HG03159 (cell line): ENCODE measurements at regions not wholly inside any gene's neighbourhood (a gene's known extent, or its start where the extent isn't known, plus 50 kb on each side); places are given as distances from the start of the nearest gene placed in this dataset.

Experiments
- ATAC-seq: cut with Tn5 transposase; IDR thresholded peaks from one replicate; pipeline ENCODE4 v1.9.1; 2021; ENCODE audit warnings: mild to moderate bottlenecking, moderate library complexity; ENCODE audit not compliant: unreplicated experiment

- no peak for ATAC-seq
Measured at GRCh38 chr20:23232679-23233308, 117.8 kb upstream of the NXT1 start.

GRCh38 chr20:23232219-23232581 lies 118.4 kb upstream of the NXT1 start:
- ATAC-seq, result no peak

GRCh38 chr20:23231561-23232218 lies 118.9 kb upstream of the NXT1 start:
- ATAC-seq, result no peak

- no peak for ATAC-seq
Measured at GRCh38 chr20:23230766-23231385, 119.7 kb upstream of the NXT1 start.

- no peak for ATAC-seq
Measured at GRCh38 chr20:23229989-23230388, 120.6 kb upstream of the NXT1 start.

- ATAC-seq, result no peak
Measured at GRCh38 chr20:23228912-23229311, 121.7 kb upstream of the NXT1 start.

GRCh38 chr20:23227976-23228375 lies 122.6 kb upstream of the NXT1 start:
- no peak for ATAC-seq

- no peak for ATAC-seq
Measured at GRCh38 chr20:23227274-23227673, 123.3 kb upstream of the NXT1 start.

- ATAC-seq, result no peak
Measured at GRCh38 chr20:23226612-23227265, 123.9 kb upstream of the NXT1 start.

GRCh38 chr20:23225407-23226060 lies 125.1 kb upstream of the NXT1 start:
- no peak for ATAC-seq

- ATAC-seq, result no peak
Measured at GRCh38 chr20:23224806-23225205, 125.8 kb upstream of the NXT1 start.

- ATAC-seq, result no peak
Measured at GRCh38 chr20:23223908-23224580, 126.5 kb upstream of the NXT1 start.

- no peak for ATAC-seq
Measured at GRCh38 chr20:23222531-23223200, 127.9 kb upstream of the NXT1 start.

GRCh38 chr20:23217023-23217422 lies 130.9 kb upstream of the CD93 start:
- ATAC-seq, result no peak

GRCh38 chr20:23215344-23215995 lies 129.3 kb upstream of the CD93 start:
- no peak for ATAC-seq

- no peak for ATAC-seq
Measured at GRCh38 chr20:23214903-23215302, 128.8 kb upstream of the CD93 start.

GRCh38 chr20:23212464-23212995 lies 126.4 kb upstream of the CD93 start:
- no peak for ATAC-seq

- no peak for ATAC-seq
Measured at GRCh38 chr20:23212011-23212410, 125.9 kb upstream of the CD93 start.

- ATAC-seq, result no peak
Measured at GRCh38 chr20:23211164-23211563, 125.0 kb upstream of the CD93 start.
